KMS-11 (cell line): ENCODE measurements at regions not wholly inside any gene's neighbourhood (a gene's known extent, or its start where the extent isn't known, plus 50 kb on each side); places are given as distances from the start of the nearest gene placed in this dataset.
A peak's percentile ranks its signal among the peaks of the same experiment; 100 is the strongest.
"Not testable (repeated sequence)": the region's sequence is repeated elsewhere in the genome, so short reads cannot be mapped to it uniquely, and the experiment has no call there.

Source experiments
- H2AFZ ChIP-seq: fragments of 200-600 bp; sonication (generic); 2 replicates; pipeline ENCODE4 v1.6.1; 2016; ENCODE audit warnings: antibody characterized with exemption, mixed run types, low read depth
- H3K27ac ChIP-seq: fragments of 200-600 bp; sonication (generic); 2 replicates; pipeline ENCODE4 v1.6.1; 2016; ENCODE audit warnings: mild to moderate bottlenecking, mixed run types
- H3K27me3 ChIP-seq: fragments of 200-600 bp; sonication (generic); 2 replicates; pipeline ENCODE4 v1.6.1; 2017; ENCODE audit warnings: mild to moderate bottlenecking, low read depth, mixed run types, moderate library complexity; ENCODE audit not compliant: insufficient read depth
- H3K36me3 ChIP-seq: fragments of 200-600 bp; sonication (generic); 2 replicates; pipeline ENCODE4 v1.6.1; 2017; ENCODE audit warnings: mild to moderate bottlenecking, mixed run types; ENCODE audit not compliant: insufficient read depth
- H3K4me1 ChIP-seq: fragments of 200-600 bp; sonication (generic); 2 replicates; pipeline ENCODE4 v1.6.1; 2016; ENCODE audit warnings: mild to moderate bottlenecking, low read depth, mixed run types; ENCODE audit not compliant: poor library complexity, severe bottlenecking
- H3K4me2 ChIP-seq: fragments of 200-600 bp; sonication (generic); 2 replicates; pipeline ENCODE4 v1.7.0; 2016; ENCODE audit warnings: mild to moderate bottlenecking, mixed run types
- H3K4me3 ChIP-seq: fragments of 200-600 bp; sonication (generic); IDR thresholded peaks from 2 replicates; pipeline ENCODE4 v1.6.1; 2017; ENCODE audit warnings: low read depth, low read length, mixed read lengths; ENCODE audit not compliant: insufficient read depth
- H3K79me2 ChIP-seq: fragments of 200-600 bp; sonication (generic); 2 replicates; pipeline ENCODE4 v1.6.1; 2016; ENCODE audit warnings: low read depth, mixed run types; ENCODE audit not compliant: insufficient read depth
- H3K9ac ChIP-seq: fragments of 200-600 bp; sonication (generic); 2 replicates; pipeline ENCODE4 v1.6.1; 2016; ENCODE audit warnings: mild to moderate bottlenecking, mixed run types
- H4K20me1 ChIP-seq: fragments of 200-600 bp; sonication (generic); 2 replicates; pipeline ENCODE4 v1.6.1; 2016; ENCODE audit warnings: mild to moderate bottlenecking, mixed run types; ENCODE audit not compliant: insufficient read depth
- CTCF ChIP-seq: fragments of 200-600 bp; sonication (generic); conservative IDR thresholded peaks from 2 replicates; pipeline ENCODE4 v1.6.1; 2017; ENCODE audit warnings: low read depth, mild to moderate bottlenecking, antibody characterized with exemption, low read length, moderate library complexity, mixed read lengths

GRCh38 chr5:91311168-91311696 is 71.9 kb downstream of the ARRDC3 start:
- Histone ChIP-seq H3K27ac (peak overlapping the region; percentile 99), H3K4me1 (peaks cover 90% of the 10 kb centered on the region)

GRCh38 chr5:91308157-91308556 is 75.0 kb downstream of the ARRDC3 start:
- H3K27ac ChIP-seq, H3K4me2 ChIP-seq, H4K20me1 ChIP-seq, H3K9ac ChIP-seq, H3K4me3 ChIP-seq, H3K79me2 ChIP-seq, H2AFZ ChIP-seq, H3K36me3 ChIP-seq, H3K27me3 ChIP-seq: not testable (repeated sequence)
- peaks cover 76% of the 10 kb centered on the region for H3K4me1 ChIP-seq

More at GRCh38 chr5:91311168-91311696, 71.9 kb downstream of the ARRDC3 start:
- H3K4me2 ChIP-seq, result peak overlapping the region; percentile 94
- TF ChIP-seq CTCF, result no peak
- H3K79me2 ChIP-seq, result peaks cover 15% of the 10 kb centered on the region; the same call in 1 of the 2 replicates
- H3K9ac ChIP-seq, result peak overlapping the region; percentile 81
- no peaks in the 10 kb centered on the region for H4K20me1 ChIP-seq
- H3K27me3 ChIP-seq, result no peaks in the 10 kb centered on the region
- peak overlapping the region; percentile 24 for H2AFZ ChIP-seq
- no peak overlapping the region for H3K4me3 ChIP-seq
- H3K36me3 ChIP-seq, result no peaks in the 10 kb centered on the region

- no peaks in the 10 kb centered on the region for H3K27me3 ChIP-seq
- no peak for TF ChIP-seq CTCF
- H3K27ac ChIP-seq, result no peak overlapping the region
- no peak overlapping the region for H3K4me3 ChIP-seq
- H3K4me2 ChIP-seq, result no peak overlapping the region
- no peak overlapping the region for H2AFZ ChIP-seq
- peaks cover 65% of the 10 kb centered on the region for H3K4me1 ChIP-seq
- H3K36me3 ChIP-seq, result no peaks in the 10 kb centered on the region
- no peak overlapping the region for H3K9ac ChIP-seq
- H3K79me2 ChIP-seq, result no peaks in the 10 kb centered on the region
- H4K20me1 ChIP-seq, result no peaks in the 10 kb centered on the region
These were observed 76.1 kb downstream of the ARRDC3 start for GRCh38 chr5:91307048-91307447.

- Histone ChIP-seq H3K79me2 (no peaks in the 10 kb centered on the region), H3K27me3 (no peaks in the 10 kb centered on the region), H3K27ac (no peak overlapping the region), H3K9ac (no peak overlapping the region), H3K4me2 (no peak overlapping the region; the same call in 1 of the 2 replicates), H4K20me1 (no peaks in the 10 kb centered on the region), H3K4me3 (no peak overlapping the region), H3K4me1 (peaks cover 65% of the 10 kb centered on the region), H2AFZ (no peak overlapping the region), H3K36me3 (no peaks in the 10 kb centered on the region)
- TF ChIP-seq CTCF, result no peak
These were observed 76.6 kb downstream of the ARRDC3 start for GRCh38 chr5:91306497-91306896.

GRCh38 chr5:91305640-91306039 is 77.5 kb downstream of the ARRDC3 start:
- Histone ChIP-seq H3K36me3 (no peaks in the 10 kb centered on the region), H3K9ac (no peak overlapping the region)

GRCh38 chr5:91304015-91304414 is 79.1 kb downstream of the ARRDC3 start:
- peaks cover 46% of the 10 kb centered on the region for H3K4me1 ChIP-seq
- H3K4me3 ChIP-seq, H3K4me2 ChIP-seq, H3K27me3 ChIP-seq, H3K9ac ChIP-seq, H3K27ac ChIP-seq, H3K79me2 ChIP-seq, H3K36me3 ChIP-seq, H4K20me1 ChIP-seq, H2AFZ ChIP-seq: not testable (repeated sequence)

More at GRCh38 chr5:91305640-91306039, 77.5 kb downstream of the ARRDC3 start:
- Histone ChIP-seq H2AFZ (no peak overlapping the region), H3K27me3 (no peaks in the 10 kb centered on the region), H3K4me1 (peaks cover 62% of the 10 kb centered on the region), H3K4me3 (no peak overlapping the region), H4K20me1 (no peaks in the 10 kb centered on the region), H3K27ac (no peak overlapping the region), H3K79me2 (no peaks in the 10 kb centered on the region), H3K4me2 (peak overlapping the region; percentile 12; the same call in 1 of the 2 replicates)
- TF ChIP-seq CTCF, result no peak
